GM19043 (cell line): ENCODE measurements at regions not wholly inside any gene's neighbourhood (a gene's known extent, or its start where the extent isn't known, plus 50 kb on each side); places are given as distances from the start of the nearest gene placed in this dataset.

ENCODE experiments used
- ATAC-seq: cut with Tn5 transposase; IDR thresholded peaks from one replicate; pipeline ENCODE4 v1.9.1; 2021; ENCODE audit warnings: low read depth; ENCODE audit not compliant: unreplicated experiment

- ATAC-seq, result no peak
Measured at GRCh38 chr3:71874618-71875017, 89.7 kb upstream of the PROK2 start.

GRCh38 chr3:71873093-71873611 is 88.2 kb upstream of the PROK2 start:
- ATAC-seq, result no peak

- ATAC-seq, result no peak
Measured at GRCh38 chr3:71872256-71872655, 87.3 kb upstream of the PROK2 start.

GRCh38 chr3:71870966-71871512 is 86.1 kb upstream of the PROK2 start:
- no peak for ATAC-seq

GRCh38 chr3:71868876-71869275 is 83.9 kb upstream of the PROK2 start:
- no peak for ATAC-seq

GRCh38 chr3:71865727-71866126 is 80.8 kb upstream of the PROK2 start:
- no peak for ATAC-seq

GRCh38 chr3:71863563-71864190 is 78.7 kb upstream of the PROK2 start:
- ATAC-seq, result no peak

- ATAC-seq, result no peak
Measured at GRCh38 chr3:71862371-71863140, 77.6 kb upstream of the PROK2 start.

GRCh38 chr3:71859123-71859519 is 74.2 kb upstream of the PROK2 start:
- no peak for ATAC-seq

GRCh38 chr3:71858503-71859122 is 73.7 kb upstream of the PROK2 start:
- ATAC-seq, result no peak

GRCh38 chr3:71857956-71858355 is 73.0 kb upstream of the PROK2 start:
- ATAC-seq, result no peak

- ATAC-seq, result no peak
Measured at GRCh38 chr3:71854706-71855105, 69.8 kb upstream of the PROK2 start.

- no peak for ATAC-seq
Measured at GRCh38 chr3:71854096-71854495, 69.1 kb upstream of the PROK2 start.

- ATAC-seq, result no peak
Measured at GRCh38 chr3:71851878-71852277, 66.9 kb upstream of the PROK2 start.

- ATAC-seq, result no peak
Measured at GRCh38 chr3:71850654-71851053, 65.7 kb upstream of the PROK2 start.

- no peak for ATAC-seq
Measured at GRCh38 chr3:71849681-71850080, 64.7 kb upstream of the PROK2 start.

- no peak for ATAC-seq
Measured at GRCh38 chr3:71847794-71848193, 62.8 kb upstream of the PROK2 start.

GRCh38 chr3:71846185-71846584 is 61.2 kb upstream of the PROK2 start:
- ATAC-seq, result no peak

- no peak for ATAC-seq
Measured at GRCh38 chr3:71843071-71843470, 58.1 kb upstream of the PROK2 start.

GRCh38 chr3:71838406-71838805 is 53.5 kb upstream of the PROK2 start:
- ATAC-seq, result no peak
